Left kidney (tissue), 1 donor: ENCODE measurements at regions not wholly inside any gene's neighbourhood (a gene's known extent, or its start where the extent isn't known, plus 50 kb on each side); places are given as distances from the start of the nearest gene placed in this dataset.

Experiments used
- DNase-seq: peaks from one replicate; pipeline ENCODE4 v3.0.0-alpha.2; 2013

DNA sequence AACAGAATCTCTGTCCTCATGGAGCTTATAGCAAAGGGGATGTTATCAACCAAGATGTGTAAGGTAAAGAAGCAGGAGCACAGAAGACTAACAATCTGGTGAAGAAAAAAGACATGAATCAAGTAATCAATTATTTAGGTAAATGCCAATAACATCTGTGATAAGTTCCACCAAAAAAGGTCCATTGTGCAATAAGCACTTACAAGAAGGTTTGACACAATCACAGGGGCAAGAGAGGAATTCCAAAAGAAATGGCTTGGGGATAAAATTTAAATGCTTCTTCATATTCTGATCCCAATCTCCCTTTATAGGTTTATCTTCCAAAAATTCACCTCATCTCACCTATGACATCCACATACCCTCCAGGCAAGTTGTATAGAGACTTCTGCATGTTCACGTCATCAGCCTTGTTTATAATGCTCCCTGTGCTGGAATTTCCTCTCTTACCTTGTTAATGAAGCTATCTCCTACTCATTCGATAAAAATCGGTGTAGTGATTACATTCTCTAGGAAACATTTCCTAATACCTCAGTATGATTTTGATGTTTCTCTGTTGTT lies 53.6 kb upstream of the DPT start:
- no peak for DNase-seq

DNA sequence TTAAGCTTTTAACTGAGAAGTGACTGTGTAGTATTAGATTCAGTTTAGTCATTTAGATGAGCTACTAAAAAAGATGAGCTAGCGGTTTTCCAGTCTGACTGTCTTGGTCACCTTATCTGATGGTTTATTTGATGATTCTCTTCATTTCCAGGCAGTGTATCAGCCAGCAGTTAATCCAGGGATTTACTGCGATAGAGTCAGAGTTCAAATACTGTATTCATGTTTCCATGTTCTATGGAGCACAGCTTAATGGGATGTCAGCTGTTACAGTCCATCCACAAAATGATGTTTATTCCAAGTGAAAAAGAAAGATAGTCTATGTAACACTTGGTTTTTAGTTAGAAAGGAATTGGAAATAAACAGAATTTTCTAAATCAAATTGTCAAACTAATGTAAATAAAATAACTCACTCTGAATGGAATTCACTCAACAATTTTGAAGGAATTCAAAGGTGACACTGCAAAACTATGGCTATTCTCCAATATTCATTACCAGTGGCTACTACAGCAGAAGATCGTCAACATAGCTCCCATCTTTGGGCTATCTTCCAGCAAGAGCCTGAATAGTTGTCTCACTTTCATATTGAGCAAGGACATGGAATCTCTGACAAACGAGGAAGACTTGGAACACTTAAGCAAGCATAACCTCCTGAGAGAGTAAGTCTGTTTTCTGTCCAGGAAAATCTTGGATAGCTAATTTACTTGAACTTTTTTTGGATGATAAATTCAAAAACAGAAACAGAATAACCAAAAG lies 54.6 kb upstream of the DPT start:
- DNase-seq, result no peak

DNA sequence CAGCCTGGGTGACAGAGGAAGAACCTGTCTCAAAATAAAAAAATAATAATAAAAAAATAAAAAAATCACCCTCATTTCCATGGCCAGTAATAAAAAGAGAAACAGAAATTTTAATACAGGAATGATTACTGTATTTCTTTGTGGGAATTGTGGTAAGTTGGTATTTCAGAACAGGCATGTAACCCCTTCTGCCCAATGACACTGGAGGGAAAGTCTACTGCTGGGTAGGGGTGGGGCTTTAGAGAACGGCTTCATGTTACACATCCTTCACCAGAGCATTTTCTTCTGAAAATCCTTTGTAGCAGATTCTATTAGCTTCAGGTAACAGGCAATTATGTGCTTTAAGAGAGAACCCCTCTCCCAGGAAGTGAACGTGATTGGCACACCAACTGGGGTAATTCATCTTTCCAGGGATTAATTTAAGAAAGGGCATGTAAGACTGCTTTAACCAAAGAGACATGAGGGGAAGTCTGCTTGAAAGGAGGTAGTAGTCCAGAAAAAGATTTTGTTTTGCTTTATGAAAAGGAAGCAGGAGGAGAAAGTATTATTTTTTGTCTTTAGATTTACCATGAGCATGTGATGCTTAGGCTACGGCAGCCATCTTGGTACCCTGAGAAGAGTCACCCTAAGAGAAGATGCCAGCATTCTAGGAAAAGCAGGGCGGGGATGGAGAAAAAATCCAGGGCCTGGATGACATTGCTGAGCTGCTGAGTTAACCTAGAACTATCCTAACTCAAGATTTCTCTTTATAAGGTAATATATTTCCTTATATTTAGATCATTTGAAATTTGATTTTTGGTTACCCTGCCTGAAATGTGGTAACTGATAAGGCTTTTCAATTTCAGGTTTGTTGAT lies 57.7 kb upstream of the DPT start:
- DNase-seq, result no peak

DNA sequence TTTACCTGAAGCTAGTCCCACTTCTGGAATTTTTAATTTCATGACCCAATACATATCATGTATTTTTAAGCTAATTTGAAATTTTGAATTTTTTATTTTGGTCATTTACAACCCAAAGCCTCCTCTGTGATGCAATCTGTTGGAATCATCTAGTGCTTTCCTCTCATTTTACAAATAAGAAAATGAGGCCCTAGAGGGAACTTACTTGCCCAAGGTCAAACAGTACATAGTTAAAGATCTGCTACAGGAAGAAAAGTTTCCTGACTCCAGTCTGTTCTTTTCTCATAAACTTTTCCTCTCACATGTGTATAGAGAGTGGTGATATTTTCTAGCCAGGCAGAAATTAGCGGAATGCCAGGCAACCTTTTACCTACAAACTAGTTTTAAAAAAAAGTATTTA lies 59.3 kb upstream of the DPT start:
- DNase-seq, result no peak

DNA sequence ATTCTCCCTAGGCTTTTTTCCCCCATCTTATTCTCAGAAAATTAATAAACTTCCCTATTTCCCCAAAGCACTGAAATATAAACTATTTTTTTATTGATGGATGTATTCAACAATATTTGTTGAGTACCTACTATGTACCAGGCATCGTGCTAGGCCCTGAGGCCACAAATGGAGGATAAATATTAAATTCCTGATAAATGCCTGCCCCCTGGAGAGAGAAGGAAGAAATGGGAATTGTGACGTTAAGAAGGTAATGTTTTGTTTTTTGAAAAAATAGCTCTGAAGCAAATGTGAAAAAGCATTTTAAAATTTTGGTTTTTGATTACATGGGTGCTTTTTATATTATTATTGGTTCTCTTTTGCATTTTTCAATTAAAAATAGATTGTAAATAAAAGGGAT lies 60.5 kb upstream of the DPT start:
- no peak for DNase-seq

DNA sequence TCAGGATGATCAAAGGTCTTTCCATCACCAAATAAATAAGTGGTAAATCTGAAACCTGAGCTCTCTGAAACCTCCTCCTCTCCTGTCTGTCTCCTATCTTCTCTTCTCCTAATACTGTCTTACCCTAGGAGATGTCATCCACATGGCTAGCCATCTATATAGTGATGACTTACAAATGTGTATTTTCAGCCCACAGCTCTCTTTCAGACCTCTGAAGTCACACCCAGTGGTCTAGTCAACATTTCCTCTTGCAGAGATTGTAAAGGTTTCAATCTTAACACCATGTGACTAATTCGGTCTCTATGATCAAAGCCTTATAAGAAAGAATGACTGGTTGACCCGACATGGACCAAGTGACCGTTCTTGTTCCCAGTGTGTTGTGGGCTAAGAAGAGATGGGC lies 63.1 kb upstream of the DPT start:
- no peak for DNase-seq

DNA sequence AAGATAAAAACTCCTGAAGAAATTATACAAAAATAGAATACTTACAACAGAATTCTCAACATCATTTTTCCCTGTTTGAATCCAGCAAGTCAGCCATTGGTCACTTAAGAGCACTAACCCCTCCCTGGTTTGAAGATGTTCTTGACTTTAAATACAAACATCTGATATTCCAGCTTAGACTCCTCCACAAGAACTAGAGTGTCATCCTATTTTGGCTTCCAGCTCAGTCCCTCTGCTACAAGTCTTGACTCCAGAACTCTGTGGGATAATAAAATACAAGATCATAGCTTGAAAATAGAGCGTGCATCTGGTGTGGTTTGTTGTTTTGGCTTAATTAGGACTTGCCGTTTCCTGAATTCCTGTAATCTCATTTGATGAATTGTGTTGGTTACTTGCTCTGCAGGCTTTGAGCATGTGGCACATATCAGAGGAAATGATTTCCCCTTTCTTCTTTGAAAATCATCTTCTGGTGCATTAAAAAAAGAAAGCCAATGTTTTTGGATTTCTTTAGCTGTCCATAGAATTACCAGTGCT lies 63.7 kb upstream of the DPT start:
- DNase-seq, result no peak

DNA sequence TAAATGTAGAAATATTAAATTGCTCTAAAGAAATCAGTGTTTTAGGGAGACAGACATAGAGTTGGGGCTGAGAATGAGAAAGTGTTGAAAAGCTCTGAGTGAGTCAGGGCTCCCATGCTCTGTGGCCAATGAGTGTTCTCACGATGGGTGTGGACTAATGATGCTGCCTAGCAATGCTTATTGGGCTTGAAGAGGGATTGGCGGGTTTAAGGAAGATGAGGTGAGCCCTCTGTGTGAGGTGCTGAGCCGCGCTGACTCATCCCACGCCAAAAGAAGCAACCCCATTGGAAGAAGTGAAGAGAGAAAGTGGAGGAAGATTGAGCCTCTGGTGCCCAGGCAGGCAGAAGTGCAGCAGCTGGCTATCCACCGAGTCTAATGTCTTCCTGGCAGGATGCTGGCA lies 65.1 kb upstream of the DPT start:
- no peak for DNase-seq

DNA sequence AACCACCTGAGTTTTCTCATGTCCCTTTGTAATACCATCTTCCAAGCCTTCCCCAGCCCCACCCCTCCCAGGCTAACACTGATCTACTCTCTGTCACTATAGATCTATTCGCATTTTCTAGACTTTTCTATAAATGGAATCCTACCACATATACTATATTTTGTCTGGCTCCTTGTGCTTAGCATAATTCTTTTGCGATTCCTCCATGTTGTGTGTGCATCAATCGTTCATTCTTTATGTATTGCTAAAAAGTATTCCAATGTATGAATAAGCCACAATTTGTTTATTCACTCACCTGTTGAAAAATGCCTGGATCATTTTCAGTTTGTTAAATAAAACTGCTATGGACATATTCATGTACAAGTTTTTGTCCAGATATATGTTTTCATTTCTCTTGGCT lies 66.7 kb upstream of the DPT start:
- DNase-seq, result no peak

DNA sequence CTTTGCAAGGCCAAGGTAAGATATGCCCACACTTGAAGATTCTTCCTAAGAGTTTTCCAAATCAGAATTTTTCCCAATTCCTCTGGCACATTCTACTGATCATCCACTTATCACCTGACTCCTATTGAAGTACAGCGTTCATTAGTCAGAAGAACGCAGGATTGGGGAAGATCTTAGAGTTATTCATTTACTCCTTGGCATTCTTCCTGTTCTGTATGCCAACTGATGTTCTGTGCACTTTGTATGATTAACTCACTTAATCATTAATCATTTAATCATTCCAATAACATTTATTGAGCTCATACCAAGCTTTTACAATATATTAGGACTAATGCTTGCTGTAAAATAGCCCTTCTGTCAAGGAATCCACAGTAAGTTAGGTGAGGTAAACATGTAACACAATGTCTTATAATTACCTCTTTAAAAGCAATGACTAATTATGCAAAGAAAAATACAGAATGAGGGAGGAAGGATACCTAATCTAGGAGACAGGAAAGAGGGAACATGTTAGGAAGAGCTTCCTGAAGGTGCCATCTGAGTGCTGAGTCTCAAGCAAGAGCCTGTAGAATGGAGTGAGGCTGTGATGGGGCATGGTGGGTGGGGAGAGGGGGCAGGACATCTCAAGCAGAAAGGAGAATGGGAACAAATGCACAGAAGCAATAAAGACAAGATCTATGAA lies 71.1 kb upstream of the DPT start:
- DNase-seq, result no peak

DNA sequence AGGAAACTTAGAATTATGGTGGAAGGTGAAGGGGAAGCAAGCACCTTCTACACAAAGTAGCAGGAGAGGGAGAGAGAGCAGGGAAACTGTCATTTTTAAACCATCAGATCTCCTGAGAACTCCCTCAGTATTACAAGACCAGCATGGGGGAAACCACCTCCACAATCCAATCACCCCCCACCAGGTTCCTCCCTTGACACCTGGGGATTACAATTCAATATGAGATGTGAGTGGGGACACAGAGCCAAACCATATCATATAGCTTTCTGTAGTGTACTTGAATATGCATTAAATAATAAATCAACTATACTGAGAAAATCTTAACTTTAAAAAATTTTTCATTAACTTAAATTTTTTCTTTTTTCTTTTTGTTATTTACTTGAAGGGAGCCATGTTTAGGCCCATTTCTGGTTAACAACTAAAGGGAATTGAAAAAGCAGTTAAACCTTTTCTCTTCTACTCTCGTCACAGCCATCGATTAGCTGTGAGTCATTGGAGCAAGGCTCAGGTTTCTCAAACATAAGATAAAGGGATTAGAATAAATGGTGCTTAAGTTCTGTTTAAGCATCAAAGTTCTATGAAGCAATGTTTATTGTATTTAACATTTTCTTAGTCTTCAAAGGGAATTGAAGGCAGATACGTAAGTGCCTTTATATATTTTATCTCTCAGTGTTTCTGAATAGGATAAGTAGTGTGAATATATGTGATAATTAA lies 72.2 kb upstream of the DPT start:
- no peak for DNase-seq

DNA sequence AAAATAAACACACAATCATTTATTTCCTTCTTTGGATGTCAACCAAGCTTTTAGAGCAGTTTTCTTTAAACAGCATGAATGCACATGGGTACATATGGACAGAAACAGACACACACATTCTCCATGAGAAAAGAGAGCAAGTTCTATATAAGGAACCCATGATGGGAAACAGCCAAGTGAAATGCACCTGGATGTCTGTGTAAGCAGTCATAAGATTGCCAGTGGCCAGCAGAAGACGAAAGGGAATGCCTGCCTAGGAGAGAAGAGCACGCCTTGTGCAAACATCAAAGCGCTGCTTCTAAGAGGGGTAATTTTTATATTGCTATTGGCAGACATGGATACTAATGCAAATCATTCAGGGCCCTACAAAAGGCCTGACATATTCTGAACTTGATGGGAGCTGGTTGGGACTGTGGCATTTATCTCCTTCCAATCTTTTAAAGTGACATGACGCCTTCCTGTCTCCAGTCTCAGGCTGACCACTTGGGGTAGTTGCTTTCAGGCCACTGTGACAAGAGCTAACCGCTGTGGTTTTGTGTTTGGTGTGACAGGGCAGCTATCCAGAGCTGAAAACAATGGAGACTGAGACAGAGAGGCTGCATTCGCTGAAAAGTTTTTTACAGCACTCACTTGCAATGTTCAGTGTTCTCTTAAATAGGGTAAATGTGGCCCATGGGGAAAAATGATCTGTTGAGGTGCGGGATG lies 75.0 kb upstream of the DPT start:
- DNase-seq, result no peak

DNA sequence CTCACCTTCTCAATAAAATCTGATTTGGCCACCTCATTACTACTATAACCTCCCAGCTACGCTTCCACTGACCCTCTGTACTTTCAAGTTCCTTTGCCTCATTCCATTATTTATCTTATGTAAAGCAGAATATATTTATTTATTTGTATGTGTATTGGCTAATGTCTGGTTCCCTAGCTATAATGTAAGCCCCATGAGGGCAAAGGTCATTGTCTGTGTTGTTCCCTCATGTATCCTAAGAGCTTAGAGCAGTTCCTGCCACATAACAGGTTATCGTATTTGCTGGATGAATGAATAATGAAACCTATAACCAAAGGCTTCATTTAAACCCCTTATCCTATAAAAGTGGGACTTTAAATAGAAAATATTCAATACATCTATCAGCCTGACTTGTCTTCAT lies 77.9 kb upstream of the DPT start:
- DNase-seq, result no peak

DNA sequence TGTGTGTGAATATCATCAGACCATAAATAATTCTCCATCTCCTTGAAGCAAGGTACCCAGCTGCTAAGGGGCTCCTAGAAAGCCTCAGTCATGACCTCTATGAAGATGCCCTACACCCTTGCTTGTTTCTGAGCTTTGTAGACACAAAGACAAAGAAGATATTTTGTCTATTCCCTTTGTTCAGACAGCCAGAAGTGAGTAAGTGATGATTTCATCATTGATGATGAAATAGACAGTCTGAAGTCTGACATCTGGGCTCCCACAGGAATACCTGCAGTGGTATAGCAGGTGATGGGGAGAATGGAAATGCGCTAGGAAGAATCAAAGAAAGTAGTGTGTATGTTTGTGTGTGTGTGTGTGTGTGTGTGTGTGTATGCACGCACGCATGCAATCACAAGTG lies 82.2 kb upstream of the DPT start:
- DNase-seq, result no peak

DNA sequence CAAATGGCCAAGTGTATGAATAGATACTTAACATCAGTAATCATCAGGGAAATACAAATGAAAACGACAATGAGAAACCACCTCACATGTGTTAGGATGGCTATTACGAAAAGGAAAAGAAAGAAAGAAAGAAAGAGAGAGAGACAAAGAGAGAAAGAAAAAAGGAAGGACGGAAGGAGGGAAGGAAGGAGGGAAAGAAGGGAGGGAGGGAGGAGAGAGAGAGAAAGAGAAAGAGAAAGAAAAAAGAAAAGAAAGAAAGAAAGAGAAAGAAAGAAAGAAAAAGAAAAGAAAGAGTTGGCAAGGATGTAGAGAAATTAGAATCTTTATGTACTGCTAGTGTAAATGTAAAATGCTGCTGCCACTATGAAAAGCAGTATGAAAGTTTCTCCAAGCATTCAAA lies 90.7 kb upstream of the DPT start:
- no peak for DNase-seq

DNA sequence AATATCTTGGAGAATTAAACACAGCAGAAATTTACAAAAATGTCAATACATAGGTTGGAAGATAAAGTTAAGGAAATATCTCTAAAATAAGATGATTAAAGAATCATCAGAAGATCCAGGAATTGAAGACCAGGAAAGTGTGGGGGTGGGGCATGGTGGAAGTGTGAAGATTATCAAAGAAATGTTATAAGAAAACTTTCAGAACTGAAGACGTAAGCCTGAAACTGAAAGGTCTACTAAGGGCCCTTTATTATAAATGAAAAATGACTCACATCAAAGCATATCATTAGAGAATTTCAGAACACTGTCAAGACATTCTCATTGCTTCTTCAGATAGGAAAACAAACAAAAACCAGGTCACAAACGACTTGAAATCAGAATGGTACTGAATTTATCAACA lies 92.4 kb upstream of the DPT start:
- DNase-seq, result no peak

DNA sequence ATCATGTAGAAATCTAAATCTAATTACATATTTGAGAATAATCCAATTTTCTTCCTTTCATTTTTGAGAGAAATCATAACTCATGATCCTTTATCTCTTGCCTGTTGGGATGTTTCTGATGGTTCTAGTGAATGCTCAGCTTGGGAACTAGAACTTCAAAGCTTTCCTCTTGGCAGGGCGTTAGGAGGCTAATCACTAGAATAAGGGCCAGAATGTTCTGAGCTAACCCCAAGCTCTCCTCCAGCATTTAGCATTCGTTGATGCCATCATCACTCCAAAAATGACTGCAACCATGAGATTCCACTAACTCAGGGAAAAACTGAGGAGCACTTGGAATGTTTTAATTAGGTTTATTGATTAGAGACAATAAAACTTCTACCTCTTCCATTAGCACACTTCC lies 93.9 kb upstream of the DPT start:
- DNase-seq, result no peak

DNA sequence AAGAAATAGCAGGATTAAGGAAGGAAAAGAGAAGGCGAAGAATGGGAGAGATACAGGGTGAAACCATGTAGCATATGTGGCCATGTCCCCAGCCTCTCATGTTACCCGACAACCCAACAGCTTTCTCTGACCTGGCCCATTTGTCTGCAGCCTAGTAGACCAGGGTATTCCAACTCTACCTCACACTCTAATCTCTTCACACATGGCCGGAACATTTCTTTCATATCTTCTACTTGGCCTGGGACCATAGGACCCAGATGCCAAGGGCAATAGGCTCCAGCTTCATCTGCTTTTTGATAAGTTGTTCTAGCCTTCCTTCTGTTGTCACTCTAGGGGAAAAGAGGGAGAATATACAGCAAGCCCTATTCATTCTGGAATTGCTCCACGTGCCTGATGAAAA lies 95.0 kb upstream of the DPT start:
- DNase-seq, result no peak

DNA sequence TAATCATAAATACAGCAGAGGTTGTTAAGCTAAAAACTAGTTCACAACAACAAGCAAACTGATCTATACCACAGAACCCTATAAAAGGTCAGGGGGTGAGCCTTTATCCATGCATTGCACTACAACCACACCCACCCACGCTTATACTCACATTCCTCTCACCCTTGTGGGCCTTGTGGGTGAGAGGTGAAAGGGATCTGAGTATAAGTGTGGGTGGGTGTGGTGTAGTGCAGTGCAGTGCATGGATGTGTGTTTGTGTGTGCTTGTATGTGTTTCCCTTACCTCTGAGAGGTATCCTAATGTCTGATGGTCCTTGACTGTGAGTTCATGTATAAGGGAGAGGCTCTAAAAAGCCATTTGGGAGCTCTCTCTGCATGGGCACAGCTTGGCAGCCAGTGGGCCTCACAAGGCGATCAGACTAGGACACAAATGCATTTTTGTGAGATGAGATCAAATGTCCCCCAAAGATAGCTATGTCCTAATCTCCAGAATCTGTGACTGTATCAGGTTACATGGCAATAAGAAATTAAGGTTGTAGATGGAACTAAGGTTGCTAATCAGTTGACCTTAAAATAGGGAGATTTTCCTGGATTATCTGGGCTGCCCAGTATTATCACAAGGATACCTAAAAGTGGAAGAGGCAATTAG lies 95.5 kb upstream of the DPT start:
- DNase-seq, result no peak

DNA sequence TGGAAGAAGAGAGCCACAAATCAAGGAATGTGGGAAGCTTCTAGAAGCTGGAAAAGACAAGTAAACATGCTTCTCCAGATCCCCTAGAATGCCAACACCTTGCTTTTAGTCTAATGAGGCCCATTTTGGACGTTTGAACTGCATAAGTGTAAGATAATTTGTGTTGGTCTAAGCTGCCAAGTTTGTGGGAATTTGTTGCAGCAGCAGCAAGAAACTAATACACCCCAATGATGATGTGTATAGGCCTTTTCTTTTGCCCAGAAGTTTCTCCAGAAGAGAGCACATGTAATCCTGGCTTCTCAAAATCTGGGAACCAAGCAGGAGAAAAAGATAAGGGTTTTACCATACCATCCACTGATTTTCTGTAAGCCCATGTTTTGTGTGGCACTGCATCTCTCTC lies 96.1 kb upstream of the DPT start:
- DNase-seq, result no peak

DNA sequence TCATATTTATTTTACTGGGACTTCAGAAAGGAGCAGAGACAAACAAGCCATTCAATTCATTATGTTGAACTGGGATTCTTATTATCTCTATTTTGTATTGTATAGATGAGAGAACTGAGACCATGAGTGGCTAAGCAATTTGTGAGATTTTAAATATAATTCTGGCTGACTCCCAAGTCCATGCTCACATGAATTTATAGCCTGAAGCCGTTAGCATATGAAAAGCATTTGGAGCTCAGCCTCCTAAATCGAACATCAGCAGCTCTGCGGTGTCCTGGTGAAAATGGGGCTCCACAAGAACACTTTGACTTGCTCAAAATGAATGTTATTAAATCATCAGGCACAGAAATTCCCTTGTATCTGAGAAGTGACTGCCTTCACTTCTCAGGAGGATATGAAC lies 96.8 kb upstream of the DPT start:
- no peak for DNase-seq
